GM18909 (cell line): ENCODE measurements at regions not wholly inside any gene's neighbourhood (a gene's known extent, or its start where the extent isn't known, plus 50 kb on each side); places are given as distances from the start of the nearest gene placed in this dataset.

Experiments
- ATAC-seq: cut with Tn5 transposase; IDR thresholded peaks from one replicate; pipeline ENCODE4 v1.9.1; 2021; ENCODE audit warnings: mild to moderate bottlenecking; ENCODE audit not compliant: unreplicated experiment, poor library complexity

- no peak for ATAC-seq
Observed at GRCh38 chr6:112690497-112691202, 343.5 kb downstream of the RFPL4B start.

- no peak for ATAC-seq
Observed at GRCh38 chr6:112691289-112691688, 344.2 kb downstream of the RFPL4B start.

GRCh38 chr6:112695001-112695400 lies 347.9 kb downstream of the RFPL4B start:
- no peak for ATAC-seq

GRCh38 chr6:112697265-112697664 lies 350.1 kb downstream of the RFPL4B start:
- ATAC-seq = no peak

GRCh38 chr6:112701201-112701600 lies 354.1 kb downstream of the RFPL4B start:
- ATAC-seq = no peak

- ATAC-seq = no peak
Observed at GRCh38 chr6:112710710-112711109, 363.6 kb downstream of the RFPL4B start.

- no peak for ATAC-seq
Observed at GRCh38 chr6:112713402-112713801, 366.3 kb downstream of the RFPL4B start.

GRCh38 chr6:112717401-112717800 lies 370.3 kb downstream of the RFPL4B start:
- ATAC-seq = no peak

GRCh38 chr6:112717856-112718255 lies 370.7 kb downstream of the RFPL4B start:
- ATAC-seq = no peak

GRCh38 chr6:112725541-112726085 lies 378.5 kb downstream of the RFPL4B start:
- no peak for ATAC-seq

GRCh38 chr6:112735129-112735528 lies 388.0 kb downstream of the RFPL4B start:
- no peak for ATAC-seq

- ATAC-seq = no peak
Observed at GRCh38 chr6:112739766-112740165, 392.6 kb downstream of the RFPL4B start.

- no peak for ATAC-seq
Observed at GRCh38 chr6:112743323-112743722, 396.2 kb downstream of the RFPL4B start.

GRCh38 chr6:112744827-112745226 lies 397.7 kb downstream of the RFPL4B start:
- ATAC-seq = no peak

- no peak for ATAC-seq
Observed at GRCh38 chr6:112745765-112746164, 398.6 kb downstream of the RFPL4B start.

GRCh38 chr6:112749673-112750072 lies 402.5 kb downstream of the RFPL4B start:
- ATAC-seq = no peak

- ATAC-seq = no peak
Observed at GRCh38 chr6:112752305-112752704, 405.2 kb downstream of the RFPL4B start.

GRCh38 chr6:112752791-112753190 lies 405.7 kb downstream of the RFPL4B start:
- ATAC-seq = no peak

- no peak for ATAC-seq
Observed at GRCh38 chr6:112760831-112761230, 413.7 kb downstream of the RFPL4B start.

GRCh38 chr6:112761740-112762139 lies 414.6 kb downstream of the RFPL4B start:
- ATAC-seq = no peak

GRCh38 chr6:112764377-112764776 lies 417.2 kb downstream of the RFPL4B start:
- ATAC-seq = no peak

GRCh38 chr6:112770308-112770707 lies 423.2 kb downstream of the RFPL4B start:
- ATAC-seq = no peak
